G401 (cell line): ENCODE measurements at regions not wholly inside any gene's neighbourhood (a gene's known extent, or its start where the extent isn't known, plus 50 kb on each side); places are given as distances from the start of the nearest gene placed in this dataset.
"Not testable (repeated sequence)": the region's sequence is repeated elsewhere in the genome, so short reads cannot be mapped to it uniquely, and the experiment has no call there.

Experiments used
- DNase-seq: peaks from one replicate; pipeline ENCODE4 v3.0.0-alpha.2; 2015; ENCODE audit warnings: low spot score
- in situ Hi-C: cut with HindIII; loops from 2 replicates; pipeline ENCODE4 v1.10.0; 2016; ENCODE audit warnings: low sequenced_read_pairs, mixed read lengths

DNA sequence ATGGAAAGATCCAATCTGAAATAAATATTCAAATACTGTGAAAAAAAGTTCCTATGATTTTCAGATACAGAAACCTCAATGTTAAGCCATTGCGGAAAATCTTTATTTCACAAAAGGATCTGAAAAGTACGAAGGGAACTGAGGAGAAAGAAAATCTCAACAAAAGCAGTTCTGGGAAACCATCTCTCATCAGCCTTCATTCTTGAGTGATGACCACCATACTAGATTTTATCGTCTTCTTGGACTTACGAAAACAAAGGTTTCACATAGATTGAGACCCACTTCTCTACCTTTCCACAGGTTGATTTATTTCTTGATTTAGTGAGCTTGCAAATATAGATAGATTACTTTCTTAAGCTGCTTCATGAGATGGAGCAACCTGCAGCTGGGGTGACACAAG lies 293.4 kb upstream of the LYZL1 start:
- in situ Hi-C loops: no loop called here

DNA sequence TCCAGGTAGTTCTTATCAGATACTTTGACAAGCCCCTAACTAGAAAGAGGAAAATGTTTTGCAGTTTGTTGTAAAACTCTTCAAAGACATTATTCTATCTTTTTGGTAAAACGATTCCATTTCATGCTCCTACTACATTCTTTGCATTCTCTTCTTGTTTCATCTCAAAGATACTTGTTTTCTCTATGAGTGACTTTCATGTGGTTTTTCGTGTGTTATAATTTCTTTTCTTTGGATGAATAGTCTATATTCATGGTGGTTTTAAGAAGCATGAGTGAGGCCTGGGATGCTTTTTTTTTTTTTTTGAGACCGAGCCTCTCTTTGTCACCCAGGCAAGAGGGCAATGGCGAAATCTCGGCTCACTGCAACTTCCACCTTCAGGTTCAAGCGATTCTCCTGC lies 292.5 kb upstream of the LYZL1 start:
- in situ Hi-C loops: no loop called here

More for the DNA sequence above, 293.4 kb upstream of the LYZL1 start:
- DNase-seq: no peak

DNA sequence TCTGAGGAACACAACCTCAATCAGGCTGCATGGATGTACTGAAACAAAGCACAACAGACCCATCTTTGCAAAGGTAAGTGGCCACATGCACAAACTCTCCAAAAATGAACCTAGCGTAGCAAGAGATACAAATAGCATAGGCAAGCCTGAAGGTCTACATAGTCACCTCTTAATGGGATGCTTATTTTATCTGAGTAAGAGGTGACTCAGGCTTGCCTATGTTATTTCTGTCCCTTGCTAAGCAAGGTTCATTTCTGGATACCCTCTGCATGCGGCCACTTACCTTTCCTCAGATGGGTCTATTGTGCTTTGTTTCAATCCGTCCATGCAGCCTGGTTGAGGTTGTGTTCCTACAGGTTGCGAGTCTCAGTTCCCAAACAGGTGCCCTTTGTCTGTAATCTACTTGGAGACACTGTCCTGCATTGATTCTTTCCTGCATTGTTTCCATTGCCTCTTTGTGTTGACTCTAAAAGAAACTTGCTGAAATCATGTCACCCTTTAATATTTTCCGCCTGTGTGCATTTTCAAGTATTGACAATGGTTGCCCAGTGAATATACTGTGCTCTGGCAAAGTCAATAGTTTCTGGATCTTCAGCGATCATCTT lies 291.8 kb upstream of the LYZL1 start:
- DNase-seq: no peak
- in situ Hi-C loops: no loop called here

More for the DNA sequence above, 292.5 kb upstream of the LYZL1 start:
- DNase-seq: no peak

DNA sequence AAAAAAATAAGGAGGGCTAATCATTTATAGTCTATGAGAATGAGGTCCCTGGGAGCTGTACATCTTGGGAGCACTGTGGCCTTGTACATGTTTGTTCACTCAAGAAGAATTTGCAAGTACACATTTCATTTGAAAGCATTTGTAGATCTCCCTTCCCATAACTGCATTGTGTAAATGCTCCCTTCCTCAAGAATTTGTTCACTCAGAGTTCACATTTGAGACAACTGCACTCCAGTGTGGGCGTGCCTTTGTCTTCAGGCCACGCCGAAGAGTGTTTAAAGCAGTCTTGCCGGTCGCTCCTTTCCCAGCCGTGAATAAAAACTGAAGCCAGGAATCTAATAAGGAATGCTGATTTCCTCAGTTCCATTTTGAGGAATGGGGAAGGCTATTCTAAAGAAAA lies 291.1 kb upstream of the LYZL1 start:
- DNase-seq: no peak
- in situ Hi-C loops: no loop called here

DNA sequence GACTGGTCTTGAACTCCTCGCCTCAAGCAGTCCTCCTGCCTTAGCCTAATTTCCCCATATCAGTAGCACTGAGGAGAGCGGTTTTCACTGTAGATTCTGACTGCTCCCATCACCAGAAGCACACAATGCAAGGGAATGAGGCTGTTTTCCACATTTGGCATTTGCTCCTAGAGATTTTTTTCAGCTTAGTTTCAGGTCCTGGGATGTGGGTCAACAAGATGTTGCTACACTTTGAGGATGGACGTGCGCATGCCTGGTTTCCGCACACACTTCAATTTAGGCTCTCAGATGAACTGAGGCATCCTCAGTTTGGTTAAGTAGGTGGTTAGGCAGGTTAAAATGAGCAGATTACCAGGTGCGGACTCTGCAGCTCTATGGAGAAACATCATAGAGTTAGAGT lies 287.1 kb upstream of the LYZL1 start:
- in situ Hi-C loops: no loop called here

DNA sequence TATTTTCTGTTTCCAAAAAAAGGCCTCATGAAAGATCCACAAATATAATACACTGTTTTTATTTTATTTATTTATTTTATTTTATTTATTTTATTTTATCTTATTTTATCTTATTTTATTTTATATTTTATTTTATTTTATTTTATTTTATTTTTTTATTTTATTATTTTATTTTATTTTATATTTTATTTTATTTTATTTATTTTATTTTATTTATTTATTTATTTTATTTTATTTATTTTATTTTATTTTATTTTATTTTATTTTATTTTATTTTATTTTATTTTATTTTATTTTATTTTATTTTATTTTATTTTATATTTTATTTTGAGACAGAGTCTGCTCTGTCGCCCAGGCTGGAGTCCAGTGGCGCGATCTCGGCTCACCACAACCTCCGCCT lies 285.9 kb upstream of the LYZL1 start:
- in situ Hi-C loops: not testable (repeated sequence)

More for the DNA sequence above, 287.1 kb upstream of the LYZL1 start:
- no peak for DNase-seq

DNA sequence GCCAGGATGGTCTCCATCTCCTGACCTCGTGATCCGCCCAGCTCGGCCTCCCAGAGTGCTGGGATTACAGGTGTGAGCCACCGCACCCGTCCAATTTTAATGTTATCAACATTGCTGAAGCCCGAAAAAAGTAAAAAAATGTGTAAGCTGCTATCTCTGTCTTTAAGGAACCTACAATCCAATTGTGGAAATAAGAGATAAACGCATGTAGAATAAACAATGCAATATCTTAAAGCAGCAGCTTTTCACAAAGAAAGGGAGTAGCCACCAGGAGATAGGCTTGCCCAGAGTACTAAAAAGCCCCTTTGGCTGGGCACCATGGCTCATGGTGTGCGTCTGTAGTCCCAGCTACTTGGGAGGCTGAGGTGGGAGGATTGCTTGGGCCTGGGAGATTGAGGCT lies 282.9 kb upstream of the LYZL1 start:
- no peak for DNase-seq
- in situ Hi-C loops: no loop called here

More for the DNA sequence above, 285.9 kb upstream of the LYZL1 start:
- not testable (repeated sequence) for DNase-seq

DNA sequence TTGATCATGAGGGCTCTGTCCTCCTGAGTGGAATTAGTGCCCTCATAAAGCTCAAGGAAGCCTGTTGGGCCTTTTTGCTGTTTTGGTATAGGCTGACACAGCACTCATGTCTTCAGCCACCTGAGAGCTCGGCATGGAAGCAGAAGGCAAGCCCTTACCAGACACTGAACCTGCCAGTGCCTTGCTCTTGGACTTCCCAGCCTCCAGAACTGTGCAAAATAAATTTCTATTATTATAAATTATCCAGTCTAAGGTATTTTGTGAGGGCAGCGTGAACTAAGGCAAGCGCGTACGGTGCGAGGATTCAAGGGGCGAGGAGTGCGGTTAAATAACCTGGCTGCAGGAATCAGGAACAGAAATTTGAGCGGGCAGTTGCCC lies 281.5 kb upstream of the LYZL1 start:
- DNase-seq: no peak
- in situ Hi-C loops: no loop called here

DNA sequence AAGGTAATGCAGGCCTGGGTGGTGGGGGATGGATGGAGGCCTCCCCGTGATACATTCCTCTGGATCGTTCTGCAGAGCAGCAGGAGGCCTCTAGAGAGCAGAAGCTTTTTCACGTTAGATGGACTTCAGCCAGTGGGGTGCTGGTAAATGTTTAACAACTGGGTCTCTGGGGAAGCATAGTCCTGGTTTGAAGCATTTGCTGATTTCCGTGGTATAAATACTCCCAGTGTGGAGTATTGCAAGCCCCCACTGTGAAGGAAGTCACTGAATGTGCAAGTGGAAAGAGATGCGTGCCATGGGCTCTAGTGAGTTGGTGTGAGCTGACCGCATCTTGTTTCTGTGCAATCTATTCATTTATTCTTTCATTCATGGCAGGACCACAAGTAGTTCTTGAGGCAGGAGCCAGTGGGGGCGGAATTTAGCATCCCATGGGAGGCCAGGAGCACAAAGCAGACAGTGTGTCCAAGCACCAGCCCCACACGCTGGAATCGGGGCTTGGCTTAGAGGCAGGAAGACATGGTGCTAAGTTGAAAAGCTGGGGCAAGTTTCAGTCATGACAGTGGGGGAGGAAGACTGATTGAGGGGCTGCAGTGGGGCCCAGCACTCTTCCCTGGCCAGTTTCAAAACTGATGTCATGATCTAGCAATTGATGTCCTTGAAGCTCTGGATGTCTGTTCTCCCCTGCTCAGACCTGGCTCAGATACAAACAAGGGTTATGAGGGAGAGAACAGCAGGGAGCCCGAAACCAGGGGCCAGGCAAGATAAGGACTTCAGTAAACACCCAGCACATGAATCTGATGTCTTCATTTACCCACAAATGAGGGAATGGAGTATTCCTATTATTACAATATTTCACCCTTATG lies 280.9 kb upstream of the LYZL1 start:
- in situ Hi-C loops: no loop called here
- DNase-seq: no peak

DNA sequence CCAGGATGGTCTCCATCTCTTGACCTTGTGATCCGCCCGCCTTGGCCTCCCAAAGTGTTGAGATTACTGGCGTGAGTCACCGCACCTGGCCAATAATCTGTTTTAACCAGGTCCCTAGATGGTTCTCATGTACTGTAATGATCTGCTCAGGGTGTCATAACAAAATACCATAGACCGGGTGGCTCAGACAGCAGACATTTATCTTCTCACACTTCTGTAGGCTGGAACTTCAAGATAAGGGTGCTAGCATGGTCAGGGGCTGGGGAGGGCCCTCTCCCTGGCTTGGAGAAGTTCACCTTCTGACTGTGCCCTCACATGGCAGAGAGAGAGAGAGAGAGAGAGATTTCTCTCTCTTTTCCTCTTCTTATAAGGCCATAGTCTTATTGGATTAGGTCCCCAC lies 279.4 kb upstream of the LYZL1 start:
- in situ Hi-C loops: no loop called here
- DNase-seq: no peak

DNA sequence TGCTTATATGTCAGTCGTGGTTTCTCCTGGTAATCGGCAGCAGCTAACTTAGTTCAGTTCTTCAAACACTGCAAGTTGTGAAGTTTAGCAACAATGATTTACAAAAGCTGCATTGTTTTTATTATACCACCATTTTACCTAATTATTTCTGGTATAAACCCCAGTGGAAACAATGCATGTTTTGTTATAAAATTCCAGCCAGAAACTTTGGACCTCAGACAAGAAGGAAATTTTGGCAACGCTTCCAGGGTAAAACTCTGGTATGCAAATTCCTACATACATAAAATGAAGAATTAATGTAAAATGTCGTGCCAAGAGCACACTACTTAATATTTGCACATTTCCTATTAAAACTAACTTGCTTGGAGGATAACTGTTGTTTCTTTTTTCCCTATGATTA lies 277.4 kb upstream of the LYZL1 start:
- DNase-seq: no peak
- in situ Hi-C loops: no loop called here

DNA sequence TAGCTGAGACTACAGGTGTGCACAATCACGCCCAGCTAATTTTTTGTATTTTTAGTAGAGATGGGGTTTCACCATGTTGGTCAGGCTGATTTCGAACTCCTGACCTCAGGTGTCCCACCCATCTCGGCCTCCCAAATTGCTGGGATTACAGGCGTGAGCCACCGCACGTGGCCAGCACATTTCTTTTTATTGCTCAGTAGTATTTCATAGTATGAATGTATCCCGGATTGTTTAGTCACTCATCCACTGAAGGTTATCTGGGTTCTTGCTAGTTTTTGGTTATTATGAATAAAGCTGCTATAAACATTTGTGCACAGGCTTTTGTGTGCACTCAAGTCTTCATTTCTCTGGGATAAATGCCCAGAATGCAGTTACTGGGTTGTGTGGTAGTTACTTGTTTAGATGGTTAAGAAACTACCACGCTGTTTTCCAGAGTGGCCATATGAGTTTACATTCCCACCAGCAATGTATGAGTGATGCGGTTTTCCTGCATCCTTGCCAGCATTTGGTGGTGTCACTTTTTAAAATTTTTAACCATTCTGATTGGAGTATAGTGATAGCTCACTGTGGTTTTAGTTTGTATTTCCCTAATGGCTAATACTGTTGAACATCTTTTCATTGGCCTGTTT lies 275.8 kb upstream of the LYZL1 start:
- in situ Hi-C loops: no loop called here
- no peak for DNase-seq

DNA sequence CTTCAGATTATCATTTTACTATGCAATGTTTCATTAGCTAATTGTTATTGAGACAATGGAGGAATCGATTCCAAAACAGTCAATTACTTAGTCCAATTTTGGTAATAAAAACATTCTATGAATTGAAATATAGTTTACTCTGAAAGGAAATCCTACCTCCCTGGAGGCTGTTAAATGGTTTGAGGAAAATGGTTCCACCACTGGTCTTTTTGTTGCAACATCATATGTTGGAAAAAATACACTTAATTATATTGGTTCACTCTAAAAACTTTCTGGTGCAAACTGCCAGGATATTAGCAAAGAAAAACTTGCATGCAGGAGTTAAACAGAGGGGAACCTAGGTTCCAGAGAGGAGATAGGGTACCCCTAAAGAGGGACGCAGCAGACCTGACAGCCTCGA lies 267.3 kb upstream of the LYZL1 start:
- in situ Hi-C loops: no loop called here

DNA sequence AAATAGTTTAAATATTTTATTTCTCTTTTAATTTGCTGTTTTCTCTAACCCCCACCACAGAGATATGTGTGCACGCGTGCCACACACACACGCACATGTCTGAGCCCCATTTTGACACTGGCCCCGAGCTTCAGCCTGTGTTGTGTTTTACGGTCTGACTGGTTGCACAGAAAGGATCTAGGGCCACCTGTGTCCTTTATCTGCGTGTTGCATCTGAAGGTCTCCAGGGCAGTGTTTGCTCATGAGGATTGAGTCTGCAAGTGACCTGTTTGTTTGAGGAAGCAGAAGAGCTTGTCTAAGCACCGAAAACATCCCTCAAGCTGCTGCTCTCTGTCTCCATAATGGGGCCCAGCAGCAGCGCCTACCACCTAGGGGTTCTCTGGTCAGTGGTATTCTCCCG lies 266.4 kb upstream of the LYZL1 start:
- DNase-seq: no peak
- in situ Hi-C loops: no loop called here

More for the DNA sequence above, 267.3 kb upstream of the LYZL1 start:
- no peak for DNase-seq

DNA sequence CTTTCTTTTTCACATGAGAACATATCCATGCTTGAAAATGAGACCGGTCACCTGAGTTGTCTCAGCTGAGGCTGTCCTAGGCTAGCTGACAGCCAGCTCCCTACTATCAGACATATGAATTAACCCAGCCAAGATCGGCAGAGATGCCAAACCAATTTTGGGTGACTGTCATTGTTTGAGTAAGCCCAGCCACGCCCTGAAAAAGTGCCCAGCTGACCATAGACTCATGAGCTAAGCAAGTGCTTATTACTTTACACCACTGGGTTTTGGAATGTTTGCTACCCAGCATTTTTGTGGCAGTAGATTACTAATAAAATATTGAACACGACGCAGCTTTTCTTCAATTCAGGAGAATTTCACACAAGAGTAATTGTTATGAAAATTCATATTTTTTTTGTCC lies 265.2 kb upstream of the LYZL1 start:
- no peak for DNase-seq
- in situ Hi-C loops: no loop called here

DNA sequence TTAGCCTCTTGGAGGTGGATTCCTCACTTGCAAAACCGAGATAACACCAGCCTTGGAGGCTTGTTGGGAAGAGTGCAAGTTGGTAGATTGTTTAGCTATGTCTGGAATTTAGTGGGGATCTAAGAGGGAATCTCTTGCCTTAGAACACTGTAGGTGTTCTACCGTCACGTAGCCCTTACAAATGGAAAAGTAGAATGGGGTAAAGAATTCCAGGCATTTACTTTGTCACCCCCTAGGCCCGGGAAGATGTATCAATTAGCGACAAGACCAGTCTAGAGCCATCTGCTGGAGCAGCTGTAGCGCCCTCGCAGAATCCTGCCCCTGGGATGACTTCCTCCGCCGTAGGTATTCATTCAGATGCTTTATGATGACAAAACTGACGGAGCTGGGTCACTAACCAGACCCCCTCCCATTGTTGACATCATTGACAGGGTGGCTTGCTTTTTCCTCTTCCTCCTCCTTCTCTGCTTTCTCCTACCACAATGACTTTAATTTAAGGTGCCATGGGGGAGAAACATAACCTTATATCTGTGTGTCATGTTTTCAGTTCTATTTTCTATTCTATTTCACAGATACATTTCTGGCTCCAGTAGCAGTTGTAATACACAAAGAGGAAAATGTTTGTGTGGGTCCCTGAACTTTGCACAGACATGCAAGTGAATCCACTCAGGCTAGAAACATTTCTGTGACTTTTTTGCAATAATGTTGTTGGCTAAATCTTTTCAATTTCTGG lies 262.6 kb upstream of the LYZL1 start:
- DNase-seq: no peak
- in situ Hi-C loops: no loop called here

DNA sequence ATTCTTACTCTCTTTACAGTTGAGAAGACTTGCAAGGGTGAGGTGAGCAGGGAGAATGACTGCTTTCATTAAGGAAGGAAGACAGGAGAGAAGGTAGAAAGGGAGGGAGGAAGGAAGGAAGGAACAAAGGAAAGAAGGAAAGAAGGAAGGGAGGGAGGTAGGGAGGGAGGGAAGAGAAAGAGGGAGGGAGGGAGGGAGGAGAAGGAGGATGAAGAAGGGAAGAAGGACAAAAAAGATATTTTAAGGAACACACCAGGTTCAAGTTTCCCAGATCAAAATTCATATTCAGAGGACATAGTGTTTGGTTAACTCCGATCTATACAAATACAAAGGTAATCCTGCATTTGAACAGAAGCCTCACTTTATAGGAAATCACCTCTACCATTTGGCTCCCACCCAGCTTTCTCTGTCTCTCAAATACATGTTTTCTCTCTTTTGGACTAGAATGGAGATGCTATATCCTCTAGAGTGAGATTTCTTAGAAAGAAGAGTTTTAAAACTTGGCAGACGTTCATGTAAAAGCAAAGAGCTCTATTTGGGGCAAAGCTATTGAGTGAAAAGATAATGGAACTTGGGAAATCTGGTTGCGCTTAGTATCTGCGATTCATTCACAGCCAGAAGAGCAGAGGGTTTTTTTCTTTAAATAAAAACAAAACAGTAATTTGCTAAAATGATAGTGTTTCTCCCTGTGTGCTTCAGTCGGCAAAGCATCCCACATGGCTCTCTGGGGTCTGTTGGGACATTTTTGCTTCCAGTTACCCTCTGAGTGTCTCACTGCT lies 261.9 kb upstream of the LYZL1 start:
- in situ Hi-C loops: no loop called here
- no peak for DNase-seq

DNA sequence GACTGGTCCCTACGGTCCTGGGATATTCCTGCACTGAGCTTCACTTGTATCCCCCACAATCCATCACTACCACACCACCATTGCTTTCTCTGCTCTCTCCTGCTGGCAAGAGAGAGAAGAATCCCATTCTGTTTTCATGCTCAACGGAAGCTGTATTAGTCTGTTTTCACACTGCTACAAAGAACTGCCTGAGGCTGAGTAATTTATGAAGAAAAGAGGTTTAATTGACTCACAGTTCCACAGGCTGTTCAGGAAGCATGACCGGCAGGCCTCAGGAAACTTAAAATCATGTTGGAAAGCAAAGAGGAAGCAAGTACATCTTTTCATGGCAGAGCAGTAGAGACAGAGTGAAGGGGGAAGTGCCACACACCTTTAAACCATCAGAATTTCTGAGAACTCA lies 260.4 kb upstream of the LYZL1 start:
- no peak for DNase-seq
- in situ Hi-C loops: no loop called here

DNA sequence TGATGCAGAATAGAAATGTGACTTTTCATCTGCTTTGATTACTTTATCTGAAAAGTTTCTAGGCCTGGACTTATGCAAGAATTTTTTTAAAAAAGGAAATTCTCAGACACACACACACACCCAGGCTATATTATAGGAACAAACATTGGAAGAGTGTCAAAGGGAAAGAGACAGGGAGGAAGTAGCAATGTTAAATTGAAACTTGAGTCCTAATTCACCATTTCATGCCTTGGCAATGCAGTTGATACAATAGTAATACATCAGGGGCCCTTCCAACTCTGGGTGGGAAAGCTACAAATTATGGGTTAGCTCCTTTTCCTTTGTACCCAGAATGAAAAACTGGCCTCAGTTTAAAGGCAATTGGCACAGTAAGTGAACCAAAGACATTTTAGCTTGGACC lies 258.0 kb upstream of the LYZL1 start:
- no peak for DNase-seq
- in situ Hi-C loops: no loop called here
